ENCODE measurements at regions not wholly inside any gene's neighbourhood (a gene's known extent, or its start where the extent isn't known, plus 50 kb on each side); places are given as distances from the start of the nearest gene placed in this dataset.

DNA sequence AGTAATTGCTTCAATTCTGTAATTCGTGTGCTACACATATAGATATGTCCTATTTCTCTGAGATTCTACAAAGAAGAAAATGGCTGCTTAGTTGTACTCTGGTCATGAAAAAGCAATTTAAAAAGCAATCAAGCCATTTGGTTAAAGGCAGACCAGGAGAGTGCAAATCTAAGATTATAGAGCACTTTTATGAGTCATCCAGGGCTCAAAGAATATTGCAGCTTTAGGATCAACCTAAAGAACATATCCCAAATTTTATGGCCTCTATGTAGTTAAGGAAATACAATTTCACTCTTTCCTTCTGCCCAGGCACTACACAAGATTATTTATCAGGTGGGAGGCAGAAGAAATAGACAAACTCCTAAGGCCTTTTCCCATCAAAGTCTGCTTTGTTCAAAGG, 332.8 kb downstream of the SEC23A start:
- in situ Hi-C loops (cut with HindIII; ENCODE audit: low sequenced_read_pairs), result no loop called here
- TF ChIP-seq, protein P1, sequence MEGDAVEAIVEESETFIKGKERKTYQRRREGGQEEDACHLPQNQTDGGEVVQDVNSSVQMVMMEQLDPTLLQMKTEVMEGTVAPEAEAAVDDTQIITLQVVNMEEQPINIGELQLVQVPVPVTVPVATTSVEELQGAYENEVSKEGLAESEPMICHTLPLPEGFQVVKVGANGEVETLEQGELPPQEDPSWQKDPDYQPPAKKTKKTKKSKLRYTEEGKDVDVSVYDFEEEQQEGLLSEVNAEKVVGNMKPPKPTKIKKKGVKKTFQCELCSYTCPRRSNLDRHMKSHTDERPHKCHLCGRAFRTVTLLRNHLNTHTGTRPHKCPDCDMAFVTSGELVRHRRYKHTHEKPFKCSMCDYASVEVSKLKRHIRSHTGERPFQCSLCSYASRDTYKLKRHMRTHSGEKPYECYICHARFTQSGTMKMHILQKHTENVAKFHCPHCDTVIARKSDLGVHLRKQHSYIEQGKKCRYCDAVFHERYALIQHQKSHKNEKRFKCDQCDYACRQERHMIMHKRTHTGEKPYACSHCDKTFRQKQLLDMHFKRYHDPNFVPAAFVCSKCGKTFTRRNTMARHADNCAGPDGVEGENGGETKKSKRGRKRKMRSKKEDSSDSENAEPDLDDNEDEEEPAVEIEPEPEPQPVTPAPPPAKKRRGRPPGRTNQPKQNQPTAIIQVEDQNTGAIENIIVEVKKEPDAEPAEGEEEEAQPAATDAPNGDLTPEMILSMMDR (IDR thresholded peaks at IDR 0.05; ENCODE audit: low read depth, low read length), result no peak
- H3K4me3 ChIP-seq (ENCODE audit: low read depth, low read length), result no peak overlapping the region
- no peak for DNase-seq (ENCODE audit: low read depth, low spot score)

DNA sequence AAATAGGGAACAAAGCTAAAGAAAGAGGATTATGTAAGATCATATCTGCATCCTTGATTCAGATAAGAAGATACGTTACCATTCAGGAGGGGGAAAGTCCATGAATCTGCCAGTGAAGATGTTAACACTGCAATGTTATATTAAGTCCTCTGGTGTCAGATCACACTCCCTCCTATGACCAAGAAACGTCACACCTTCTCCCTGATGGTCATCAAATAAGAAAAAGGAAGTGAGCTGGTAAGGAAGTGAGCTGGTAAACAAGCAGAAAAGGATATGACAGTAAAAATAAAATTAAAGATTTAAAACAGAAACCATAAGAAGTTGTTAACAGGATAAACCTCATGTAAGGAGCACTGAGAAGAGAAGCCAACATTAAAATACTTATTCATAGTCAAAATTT, 340.2 kb downstream of the SEC23A start:
- TF ChIP-seq, protein P1 (IDR thresholded peaks at IDR 0.05; ENCODE audit: low read depth, low read length), result no peak
- DNase-seq (ENCODE audit: low read depth, low spot score), result no peak
- in situ Hi-C loops (cut with HindIII; ENCODE audit: low sequenced_read_pairs), result no loop called here
- no peak overlapping the region for H3K4me3 ChIP-seq (ENCODE audit: low read depth, low read length)

DNA sequence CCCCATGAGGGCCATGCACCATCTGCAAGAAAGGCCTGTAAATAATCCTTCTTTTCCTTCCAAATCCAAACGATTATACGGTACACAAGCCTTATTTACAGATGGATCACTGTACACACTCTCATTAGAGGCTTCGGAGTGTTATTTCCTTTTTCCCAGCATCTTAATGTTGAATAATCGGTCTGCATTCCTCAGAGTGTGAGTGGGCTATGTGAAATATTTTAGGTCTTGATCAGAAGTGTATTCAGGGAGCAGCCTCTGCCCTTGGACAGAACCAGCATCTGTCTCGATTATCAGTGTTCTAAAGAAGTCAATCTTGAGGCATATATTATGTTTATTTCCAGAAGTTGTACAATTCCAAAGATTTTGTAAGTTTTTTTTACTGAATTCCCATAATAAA, 340.6 kb downstream of the SEC23A start:
- DNase-seq (ENCODE audit: low read depth, low spot score), result no peak
- H3K4me3 ChIP-seq (ENCODE audit: low read depth, low read length), result no peak overlapping the region
- TF ChIP-seq, protein P1 (IDR thresholded peaks at IDR 0.05; ENCODE audit: low read depth, low read length), result no peak
- in situ Hi-C loops (cut with HindIII; ENCODE audit: low sequenced_read_pairs), result no loop called here

DNA sequence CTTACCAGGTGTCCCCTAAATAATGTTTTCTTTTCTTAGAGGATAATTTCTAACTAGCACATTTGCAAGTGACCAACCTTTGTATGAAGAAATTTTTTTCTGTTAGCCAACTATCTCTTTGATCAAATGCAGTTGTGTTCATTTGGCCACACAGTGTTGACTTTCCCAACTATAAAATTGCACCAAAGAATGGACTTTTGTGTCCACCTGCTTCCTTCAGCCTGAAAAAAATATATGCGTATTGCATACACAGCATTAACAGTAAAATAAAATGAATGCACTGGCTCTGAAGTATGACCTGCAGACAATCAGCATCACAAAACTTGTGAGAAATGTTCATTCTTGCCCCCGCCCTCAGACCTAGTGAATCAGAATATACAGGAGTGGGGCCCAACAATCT, 342.0 kb downstream of the SEC23A start:
- DNase-seq (ENCODE audit: low read depth, low spot score), result no peak
- TF ChIP-seq, protein P1 (IDR thresholded peaks at IDR 0.05; ENCODE audit: low read depth, low read length), result no peak
- in situ Hi-C loops (cut with HindIII; ENCODE audit: low sequenced_read_pairs), result no loop called here
- no peak overlapping the region for H3K4me3 ChIP-seq (ENCODE audit: low read depth, low read length)

DNA sequence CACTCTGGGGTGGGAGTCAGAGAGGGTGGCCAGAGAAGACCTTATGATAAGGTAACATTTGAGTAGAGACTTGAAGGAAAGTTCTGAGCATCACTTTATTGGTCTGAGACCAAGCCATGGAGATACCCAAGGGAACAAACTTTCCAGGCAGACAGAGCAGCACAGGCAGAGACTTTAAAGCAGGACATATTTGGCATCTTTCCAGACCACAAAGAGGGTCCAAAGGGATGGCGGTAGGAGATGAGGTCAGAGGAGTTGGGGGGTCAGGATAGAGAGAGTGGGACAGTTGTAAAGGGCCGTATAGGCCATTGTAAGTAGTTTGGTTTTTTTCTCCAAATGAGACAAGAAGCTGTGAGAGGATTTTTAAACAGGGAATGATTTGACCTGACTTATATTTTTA, 344.4 kb downstream of the SEC23A start:
- no peak for DNase-seq (ENCODE audit: low read depth, low spot score)
- TF ChIP-seq, protein P1 (IDR thresholded peaks at IDR 0.05; ENCODE audit: low read depth, low read length), result no peak
- in situ Hi-C loops (cut with HindIII; ENCODE audit: low sequenced_read_pairs), result no loop called here
- no peak overlapping the region for H3K4me3 ChIP-seq (ENCODE audit: low read depth, low read length)

DNA sequence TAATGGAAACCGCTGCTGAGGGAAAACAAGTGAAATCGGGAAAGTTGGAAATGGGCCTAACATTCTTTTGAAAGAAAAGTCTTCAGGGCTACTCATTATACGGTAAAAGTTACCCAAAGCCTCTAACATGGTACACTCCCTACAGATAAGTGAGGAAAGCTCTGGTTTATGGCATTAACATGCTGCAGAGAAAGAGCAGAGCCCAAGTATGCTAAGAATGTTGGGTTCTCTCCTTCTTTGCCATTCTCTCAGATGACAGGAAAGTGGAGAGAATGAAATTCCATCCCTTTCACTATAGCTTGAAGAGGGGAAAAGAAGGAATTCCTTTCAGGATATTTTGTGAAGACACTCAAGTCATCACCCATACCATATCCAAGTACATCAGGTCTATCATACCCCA, 348.0 kb downstream of the SEC23A start:
- H3K4me3 ChIP-seq (ENCODE audit: low read depth, low read length), result no peak overlapping the region
- in situ Hi-C loops (cut with HindIII; ENCODE audit: low sequenced_read_pairs), result no loop called here
- no peak for DNase-seq (ENCODE audit: low read depth, low spot score)
- TF ChIP-seq, protein P1 (IDR thresholded peaks at IDR 0.05; ENCODE audit: low read depth, low read length), result no peak

DNA sequence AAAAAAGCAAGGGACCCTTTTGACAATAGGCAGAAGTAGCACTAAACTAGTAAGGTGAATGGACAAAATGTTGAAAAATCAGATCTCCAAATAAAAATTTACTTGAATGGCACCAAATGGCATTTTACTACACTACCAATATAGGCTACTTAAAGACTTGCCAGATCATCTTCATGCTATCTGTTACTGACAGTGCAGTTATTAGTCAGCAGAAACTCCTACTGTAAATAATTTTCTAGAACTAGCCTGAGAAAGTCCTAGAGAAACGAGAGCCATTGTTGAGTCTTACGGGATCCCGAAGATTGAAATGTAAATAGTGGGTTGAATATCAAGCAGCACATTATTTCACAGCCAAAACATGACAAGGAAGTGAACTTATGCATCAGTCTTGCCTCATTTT, 350.3 kb downstream of the SEC23A start:
- in situ Hi-C loops (cut with HindIII; ENCODE audit: low sequenced_read_pairs), result no loop called here
- TF ChIP-seq, protein P1 (IDR thresholded peaks at IDR 0.05; ENCODE audit: low read depth, low read length), result no peak
- no peak for DNase-seq (ENCODE audit: low read depth, low spot score)
- no peak overlapping the region for H3K4me3 ChIP-seq (ENCODE audit: low read depth, low read length)
